Loucy (cell line): ENCODE measurements at regions not wholly inside any gene's neighbourhood (a gene's known extent, or its start where the extent isn't known, plus 50 kb on each side); places are given as distances from the start of the nearest gene placed in this dataset.

Experiments used
- EZH2phosphoT487 ChIP-seq: fragments of 200-600 bp; IDR thresholded peaks from 2 replicates; pipeline ENCODE4 v1.6.1; 2018; ENCODE audit warnings: antibody characterized with exemption, mild to moderate bottlenecking, moderate library complexity, borderline replicate concordance
- TF ChIP-seq, protein P1 (sequence below): fragments of 200-600 bp; sonication (generic); conservative IDR thresholded peaks from 2 replicates; pipeline ENCODE4 v1.5.1; 2014; ENCODE audit warnings: mild to moderate bottlenecking, antibody characterized with exemption, low read length

DNA sequence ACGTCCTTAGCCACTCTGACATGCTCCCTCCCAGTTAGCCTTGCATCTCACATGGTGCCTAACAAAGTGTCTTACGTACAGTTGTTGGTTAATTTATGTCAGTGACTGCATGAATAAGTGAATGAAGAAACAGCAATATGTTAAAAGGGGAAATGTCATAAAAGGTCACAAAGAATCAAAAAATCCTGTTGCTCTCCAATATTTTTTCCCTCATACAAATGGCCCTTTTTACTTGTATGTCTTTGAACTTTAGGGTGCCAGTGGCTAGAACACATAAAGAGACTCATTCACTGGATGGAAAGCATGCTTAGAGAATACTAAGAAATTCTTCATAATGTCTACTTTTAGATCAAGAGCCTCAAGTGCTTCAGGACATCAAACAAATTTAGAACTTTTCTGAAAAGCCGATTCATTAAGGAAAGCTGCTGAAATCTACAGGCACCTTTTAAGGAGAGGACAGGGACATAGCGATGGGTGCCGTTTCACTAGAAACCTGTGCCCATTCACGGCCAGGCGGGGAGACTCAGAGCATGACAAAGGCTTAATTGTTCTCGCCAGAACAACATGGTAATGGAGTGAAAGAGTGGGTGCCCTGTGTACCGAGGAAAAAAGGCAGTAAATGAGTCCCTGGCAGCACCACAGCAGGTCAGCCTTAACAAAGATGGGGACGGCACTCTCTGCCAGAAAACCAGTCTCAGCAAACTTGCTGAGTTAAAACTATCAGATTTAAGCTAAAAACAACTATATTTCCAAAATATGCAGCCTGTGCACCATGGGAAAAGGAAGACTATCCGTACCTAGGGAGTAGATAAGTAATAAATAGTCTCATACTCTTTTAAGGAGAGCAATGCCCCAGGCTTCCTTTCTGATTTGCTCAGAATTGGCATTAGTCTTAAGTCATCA, 71.6 kb upstream of the SPTBN1 start:
- TF ChIP-seq, protein P1, sequence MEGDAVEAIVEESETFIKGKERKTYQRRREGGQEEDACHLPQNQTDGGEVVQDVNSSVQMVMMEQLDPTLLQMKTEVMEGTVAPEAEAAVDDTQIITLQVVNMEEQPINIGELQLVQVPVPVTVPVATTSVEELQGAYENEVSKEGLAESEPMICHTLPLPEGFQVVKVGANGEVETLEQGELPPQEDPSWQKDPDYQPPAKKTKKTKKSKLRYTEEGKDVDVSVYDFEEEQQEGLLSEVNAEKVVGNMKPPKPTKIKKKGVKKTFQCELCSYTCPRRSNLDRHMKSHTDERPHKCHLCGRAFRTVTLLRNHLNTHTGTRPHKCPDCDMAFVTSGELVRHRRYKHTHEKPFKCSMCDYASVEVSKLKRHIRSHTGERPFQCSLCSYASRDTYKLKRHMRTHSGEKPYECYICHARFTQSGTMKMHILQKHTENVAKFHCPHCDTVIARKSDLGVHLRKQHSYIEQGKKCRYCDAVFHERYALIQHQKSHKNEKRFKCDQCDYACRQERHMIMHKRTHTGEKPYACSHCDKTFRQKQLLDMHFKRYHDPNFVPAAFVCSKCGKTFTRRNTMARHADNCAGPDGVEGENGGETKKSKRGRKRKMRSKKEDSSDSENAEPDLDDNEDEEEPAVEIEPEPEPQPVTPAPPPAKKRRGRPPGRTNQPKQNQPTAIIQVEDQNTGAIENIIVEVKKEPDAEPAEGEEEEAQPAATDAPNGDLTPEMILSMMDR, result no peak
- TF ChIP-seq EZH2phosphoT487, result no peak
